Loucy (cell line): ENCODE measurements at regions not wholly inside any gene's neighbourhood (a gene's known extent, or its start where the extent isn't known, plus 50 kb on each side); places are given as distances from the start of the nearest gene placed in this dataset.

Source experiments
- CTCF ChIP-seq: fragments of 200-600 bp; sonication (generic); conservative IDR thresholded peaks from 2 replicates; pipeline ENCODE4 v1.5.1; 2014; ENCODE audit warnings: mild to moderate bottlenecking, antibody characterized with exemption, low read length
- EZH2phosphoT487 ChIP-seq: fragments of 200-600 bp; IDR thresholded peaks from 2 replicates; pipeline ENCODE4 v1.6.1; 2018; ENCODE audit warnings: antibody characterized with exemption, mild to moderate bottlenecking, moderate library complexity, borderline replicate concordance

GRCh38 chr6:9496837-9497236, 918.0 kb downstream of the TFAP2A start:
- TF ChIP-seq CTCF (no peak), EZH2phosphoT487 (no peak)
